ENCODE measurements at regions not wholly inside any gene's neighbourhood (a gene's known extent, or its start where the extent isn't known, plus 50 kb on each side); places are given as distances from the start of the nearest gene placed in this dataset.

DNA sequence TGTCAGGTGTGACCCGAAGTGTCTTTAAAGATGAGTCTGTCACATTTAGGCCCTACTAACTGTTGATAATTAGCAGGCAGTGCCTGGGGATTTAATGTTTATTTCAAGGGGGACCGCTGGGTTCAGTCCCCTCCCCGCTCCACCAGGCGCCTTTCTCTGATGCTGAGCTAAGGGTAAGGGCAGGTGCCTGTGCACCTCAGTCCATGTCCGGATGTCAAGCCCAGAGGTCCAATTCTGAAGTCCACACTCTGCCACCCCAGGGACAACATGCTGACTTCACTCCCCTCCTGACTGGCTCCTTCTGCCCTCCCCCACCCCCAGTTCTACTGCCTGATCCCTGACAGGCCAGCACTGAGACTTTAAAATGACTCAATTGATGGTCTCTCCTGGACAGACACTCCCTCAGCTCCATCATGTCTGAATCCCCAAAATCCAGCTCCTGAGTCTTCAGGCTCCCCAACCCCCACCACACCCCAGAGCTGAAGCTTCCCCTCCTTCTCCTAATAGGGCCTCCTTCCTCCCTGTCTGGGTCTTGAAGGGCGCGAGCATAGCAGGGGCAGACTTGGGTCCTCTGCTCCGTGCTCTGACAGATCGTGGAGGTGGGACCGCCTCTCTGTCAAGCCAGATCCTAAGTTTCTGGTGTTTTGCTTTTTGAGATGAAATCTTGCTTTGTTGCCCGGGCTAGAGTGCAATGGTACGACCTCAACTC is 49.8 kb upstream of the ANO1 start:
- TF ChIP-seq SIX5 (IDR thresholded peaks at IDR 0.05; ENCODE audit: low read depth, low read length, severe bottlenecking) (no peak), EZH2 (IDR thresholded peaks at IDR 0.05; ENCODE audit: borderline replicate concordance, control insufficient read depth, low read depth, low read length) (no peak), ASH2L (IDR thresholded peaks at IDR 0.05; ENCODE audit: borderline replicate concordance, low read depth) (no peak), POLR2A (IDR thresholded peaks at IDR 0.05; ENCODE audit: low read depth, low read length) (no peak), CREB1 (IDR thresholded peaks at IDR 0.05; ENCODE audit: low read depth) (no peak), POLR2AphosphoS5 (IDR thresholded peaks at IDR 0.05; ENCODE audit: low read length) (no peak), BRCA1 (IDR thresholded peaks at IDR 0.05; ENCODE audit: low read depth, low read length) (no peak), EGR1 (IDR thresholded peaks at IDR 0.05; ENCODE audit: borderline replicate concordance in 1 of 2, low read depth in 2 of 2, low read length in 2 of 2) (no peak)
- TF ChIP-seq, protein P1, sequence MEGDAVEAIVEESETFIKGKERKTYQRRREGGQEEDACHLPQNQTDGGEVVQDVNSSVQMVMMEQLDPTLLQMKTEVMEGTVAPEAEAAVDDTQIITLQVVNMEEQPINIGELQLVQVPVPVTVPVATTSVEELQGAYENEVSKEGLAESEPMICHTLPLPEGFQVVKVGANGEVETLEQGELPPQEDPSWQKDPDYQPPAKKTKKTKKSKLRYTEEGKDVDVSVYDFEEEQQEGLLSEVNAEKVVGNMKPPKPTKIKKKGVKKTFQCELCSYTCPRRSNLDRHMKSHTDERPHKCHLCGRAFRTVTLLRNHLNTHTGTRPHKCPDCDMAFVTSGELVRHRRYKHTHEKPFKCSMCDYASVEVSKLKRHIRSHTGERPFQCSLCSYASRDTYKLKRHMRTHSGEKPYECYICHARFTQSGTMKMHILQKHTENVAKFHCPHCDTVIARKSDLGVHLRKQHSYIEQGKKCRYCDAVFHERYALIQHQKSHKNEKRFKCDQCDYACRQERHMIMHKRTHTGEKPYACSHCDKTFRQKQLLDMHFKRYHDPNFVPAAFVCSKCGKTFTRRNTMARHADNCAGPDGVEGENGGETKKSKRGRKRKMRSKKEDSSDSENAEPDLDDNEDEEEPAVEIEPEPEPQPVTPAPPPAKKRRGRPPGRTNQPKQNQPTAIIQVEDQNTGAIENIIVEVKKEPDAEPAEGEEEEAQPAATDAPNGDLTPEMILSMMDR (IDR thresholded peaks at IDR 0.05 in 2 of 3, conservative IDR thresholded peaks at IDR 0.05 in 1 of 3; ENCODE audit: control insufficient read depth in 2 of 3, extremely low read depth in 1 of 3, insufficient read depth in 1 of 3, low read depth in 3 of 3, low read length in 3 of 3) = no peak
- TF ChIP-seq, protein P2, sequence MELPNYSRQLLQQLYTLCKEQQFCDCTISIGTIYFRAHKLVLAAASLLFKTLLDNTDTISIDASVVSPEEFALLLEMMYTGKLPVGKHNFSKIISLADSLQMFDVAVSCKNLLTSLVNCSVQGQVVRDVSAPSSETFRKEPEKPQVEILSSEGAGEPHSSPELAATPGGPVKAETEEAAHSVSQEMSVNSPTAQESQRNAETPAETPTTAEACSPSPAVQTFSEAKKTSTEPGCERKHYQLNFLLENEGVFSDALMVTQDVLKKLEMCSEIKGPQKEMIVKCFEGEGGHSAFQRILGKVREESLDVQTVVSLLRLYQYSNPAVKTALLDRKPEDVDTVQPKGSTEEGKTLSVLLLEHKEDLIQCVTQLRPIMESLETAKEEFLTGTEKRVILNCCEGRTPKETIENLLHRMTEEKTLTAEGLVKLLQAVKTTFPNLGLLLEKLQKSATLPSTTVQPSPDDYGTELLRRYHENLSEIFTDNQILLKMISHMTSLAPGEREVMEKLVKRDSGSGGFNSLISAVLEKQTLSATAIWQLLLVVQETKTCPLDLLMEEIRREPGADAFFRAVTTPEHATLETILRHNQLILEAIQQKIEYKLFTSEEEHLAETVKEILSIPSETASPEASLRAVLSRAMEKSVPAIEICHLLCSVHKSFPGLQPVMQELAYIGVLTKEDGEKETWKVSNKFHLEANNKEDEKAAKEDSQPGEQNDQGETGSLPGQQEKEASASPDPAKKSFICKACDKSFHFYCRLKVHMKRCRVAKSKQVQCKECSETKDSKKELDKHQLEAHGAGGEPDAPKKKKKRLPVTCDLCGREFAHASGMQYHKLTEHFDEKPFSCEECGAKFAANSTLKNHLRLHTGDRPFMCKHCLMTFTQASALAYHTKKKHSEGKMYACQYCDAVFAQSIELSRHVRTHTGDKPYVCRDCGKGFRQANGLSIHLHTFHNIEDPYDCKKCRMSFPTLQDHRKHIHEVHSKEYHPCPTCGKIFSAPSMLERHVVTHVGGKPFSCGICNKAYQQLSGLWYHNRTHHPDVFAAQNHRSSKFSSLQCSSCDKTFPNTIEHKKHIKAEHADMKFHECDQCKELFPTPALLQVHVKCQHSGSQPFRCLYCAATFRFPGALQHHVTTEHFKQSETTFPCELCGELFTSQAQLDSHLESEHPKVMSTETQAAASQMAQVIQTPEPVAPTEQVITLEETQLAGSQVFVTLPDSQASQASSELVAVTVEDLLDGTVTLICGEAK (IDR thresholded peaks at IDR 0.05; ENCODE audit: borderline replicate concordance) = no peak

Measured in GM12878 (cell line).